ENCODE measurements at regions not wholly inside any gene's neighbourhood (a gene's known extent, or its start where the extent isn't known, plus 50 kb on each side); places are given as distances from the start of the nearest gene placed in this dataset.

- Histone ChIP-seq H2AFZ (ENCODE audit: insufficient read depth, low read depth, low read length, poor library complexity, severe bottlenecking) (no peak overlapping the region), H3K27ac (ENCODE audit: low read length in 2 of 2) (no peak overlapping the region), H3K4me3 (ENCODE audit: control extremely low read depth in 1 of 5, extremely low read depth in 1 of 5, insufficient read depth in 1 of 5, low read depth in 2 of 5, low read length in 4 of 5) (no peak overlapping the region), H3K36me3 (replicated peaks in 1 of 2; ENCODE audit: control extremely low read depth in 1 of 2, control insufficient read depth in 1 of 2, extremely low read depth in 1 of 2, insufficient read depth in 2 of 2, low read length in 1 of 2) (no peaks in the 10 kb centered on the region), H4K20me1 (ENCODE audit: control insufficient read depth, insufficient read depth, low read length, poor library complexity, severe bottlenecking) (no peaks in the 10 kb centered on the region), H3K9ac (ENCODE audit: low read length) (no peak overlapping the region), H3K4me2 (replicated peaks; ENCODE audit: low read depth, low read length, poor library complexity, severe bottlenecking) (no peak overlapping the region), H3K79me2 (ENCODE audit: control insufficient read depth, insufficient read depth, low read length) (no peaks in the 10 kb centered on the region), H3K27me3 (replicated peaks in 1 of 4; ENCODE audit: control extremely low read depth in 1 of 4, control insufficient read depth in 3 of 4, insufficient read depth in 4 of 4, low read length in 3 of 4) (no peaks in the 10 kb centered on the region), H3K9me3 (ENCODE audit: control extremely low read depth in 1 of 3, control insufficient read depth in 2 of 3, insufficient read depth in 1 of 3, low read length in 2 of 3) (no peaks in the 10 kb centered on the region), H3K4me1 (ENCODE audit: control insufficient read depth in 2 of 2, insufficient read depth in 2 of 2, low read length in 2 of 2) (no peaks in the 10 kb centered on the region)
- intact Hi-C loops (cut with micrococcal nuclease): no loop called here
- ATAC-seq (ENCODE audit: low read depth) (no peak), DNase-seq (no peak)
- TF ChIP-seq EZH2 (IDR thresholded peaks at IDR 0.05; ENCODE audit: borderline replicate concordance, insufficient read depth, low read depth, low read length, poor library complexity, severe bottlenecking): no peak
- no peak for TF ChIP-seq CTCF (IDR thresholded peaks at IDR 0.05)
- POLR2A ChIA-PET: no interaction called here
- Mint-ChIP-seq H3K4me3 (no peak overlapping the region), H3K9me3 (ENCODE audit: insufficient read depth) (no peaks in the 10 kb centered on the region), H3K4me1 (no peaks in the 10 kb centered on the region), H3K27me3 (peaks cover 6% of the 10 kb centered on the region), H3K27ac (no peak overlapping the region)
- CTCF ChIA-PET: interaction anchor here (1.4 kb wide), 1 partner anchor 13 kb away, joined by 3 read pairs; no protein-coding TSS in a partner anchor
- no CpG with 5 or more reads among the region's 3 CpGs for WGBS (ENCODE audit: insufficient coverage)
Measured at GRCh38 chr2:196533772-196534397, 105.6 kb upstream of the CCDC150 start.

- DNase-seq: no peak
- Mint-ChIP-seq H3K9me3 (ENCODE audit: insufficient read depth) (no peaks in the 10 kb centered on the region), H3K27ac (no peak overlapping the region), H3K4me1 (no peaks in the 10 kb centered on the region), H3K27me3 (peaks cover 6% of the 10 kb centered on the region), H3K4me3 (no peak overlapping the region)
- no peak for TF ChIP-seq EZH2 (IDR thresholded peaks at IDR 0.05; ENCODE audit: borderline replicate concordance, insufficient read depth, low read depth, low read length, poor library complexity, severe bottlenecking)
- TF ChIP-seq CTCF (IDR thresholded peaks at IDR 0.05): no peak
- no peaks in the 10 kb centered on the region for H4K20me1 ChIP-seq (ENCODE audit: control insufficient read depth, insufficient read depth, low read length, poor library complexity, severe bottlenecking)
- no peaks in the 10 kb centered on the region for H3K27me3 ChIP-seq (replicated peaks in 1 of 4; ENCODE audit: control extremely low read depth in 1 of 4, control insufficient read depth in 3 of 4, insufficient read depth in 4 of 4, low read length in 3 of 4)
- H3K36me3 ChIP-seq (replicated peaks in 1 of 2; ENCODE audit: control extremely low read depth in 1 of 2, control insufficient read depth in 1 of 2, extremely low read depth in 1 of 2, insufficient read depth in 2 of 2, low read length in 1 of 2): no peaks in the 10 kb centered on the region
- POLR2A ChIA-PET: no interaction called here
- no peaks in the 10 kb centered on the region for H3K4me1 ChIP-seq (ENCODE audit: control insufficient read depth in 2 of 2, insufficient read depth in 2 of 2, low read length in 2 of 2)
- no peaks in the 10 kb centered on the region for H3K79me2 ChIP-seq (ENCODE audit: control insufficient read depth, insufficient read depth, low read length)
- no peak overlapping the region for H2AFZ ChIP-seq (ENCODE audit: insufficient read depth, low read depth, low read length, poor library complexity, severe bottlenecking)
- H3K9me3 ChIP-seq (ENCODE audit: control extremely low read depth in 1 of 3, control insufficient read depth in 2 of 3, insufficient read depth in 1 of 3, low read length in 2 of 3): no peaks in the 10 kb centered on the region
- CTCF ChIA-PET: interaction anchor here (1.4 kb wide), 1 partner anchor 12 kb away, joined by 3 read pairs; no protein-coding TSS in a partner anchor
- ATAC-seq (ENCODE audit: low read depth): no peak
- no peak overlapping the region for H3K9ac ChIP-seq (ENCODE audit: low read length)
- 100% methylated on average over 3 of the region's 5 CpGs for WGBS (ENCODE audit: insufficient coverage)
- no peak overlapping the region for H3K4me2 ChIP-seq (replicated peaks; ENCODE audit: low read depth, low read length, poor library complexity, severe bottlenecking)
- no peak overlapping the region for H3K27ac ChIP-seq (ENCODE audit: low read length in 2 of 2)
- intact Hi-C loops (cut with micrococcal nuclease): no loop called here
- H3K4me3 ChIP-seq (ENCODE audit: control extremely low read depth in 1 of 5, extremely low read depth in 1 of 5, insufficient read depth in 1 of 5, low read depth in 2 of 5, low read length in 4 of 5): no peak overlapping the region
Measured at GRCh38 chr2:196534495-196534894, 105.0 kb upstream of the CCDC150 start.
